GM12801 (cell line): ENCODE measurements at regions not wholly inside any gene's neighbourhood (a gene's known extent, or its start where the extent isn't known, plus 50 kb on each side); places are given as distances from the start of the nearest gene placed in this dataset.

Source experiments
- TF ChIP-seq, protein P1 (sequence below): IDR thresholded peaks from one replicate; pipeline ENCODE4 v1.5.1; 2011; ENCODE audit warnings: control low read depth; ENCODE audit not compliant: insufficient read length; ENCODE audit errors: extremely low read depth

DNA sequence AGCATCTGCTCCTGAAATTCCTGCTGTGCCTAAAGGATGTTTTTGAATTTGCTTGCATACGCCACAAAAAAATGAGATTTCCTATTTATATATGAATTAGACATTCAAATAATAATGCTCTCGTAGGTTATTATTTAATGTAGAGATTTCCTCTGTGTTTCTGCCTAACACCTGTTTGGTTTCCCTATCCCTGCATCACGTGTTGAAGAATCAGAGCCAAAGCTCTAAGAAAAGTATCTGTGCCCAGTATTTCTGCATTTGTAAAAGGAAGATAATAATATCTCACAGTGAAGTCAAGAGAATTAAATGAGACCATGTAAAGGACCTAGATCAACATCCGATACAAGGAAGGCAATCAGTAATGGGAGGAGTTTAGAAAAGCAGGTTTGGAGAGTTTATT, 179.5 kb downstream of the HNRNPD start:
- TF ChIP-seq, protein P1, sequence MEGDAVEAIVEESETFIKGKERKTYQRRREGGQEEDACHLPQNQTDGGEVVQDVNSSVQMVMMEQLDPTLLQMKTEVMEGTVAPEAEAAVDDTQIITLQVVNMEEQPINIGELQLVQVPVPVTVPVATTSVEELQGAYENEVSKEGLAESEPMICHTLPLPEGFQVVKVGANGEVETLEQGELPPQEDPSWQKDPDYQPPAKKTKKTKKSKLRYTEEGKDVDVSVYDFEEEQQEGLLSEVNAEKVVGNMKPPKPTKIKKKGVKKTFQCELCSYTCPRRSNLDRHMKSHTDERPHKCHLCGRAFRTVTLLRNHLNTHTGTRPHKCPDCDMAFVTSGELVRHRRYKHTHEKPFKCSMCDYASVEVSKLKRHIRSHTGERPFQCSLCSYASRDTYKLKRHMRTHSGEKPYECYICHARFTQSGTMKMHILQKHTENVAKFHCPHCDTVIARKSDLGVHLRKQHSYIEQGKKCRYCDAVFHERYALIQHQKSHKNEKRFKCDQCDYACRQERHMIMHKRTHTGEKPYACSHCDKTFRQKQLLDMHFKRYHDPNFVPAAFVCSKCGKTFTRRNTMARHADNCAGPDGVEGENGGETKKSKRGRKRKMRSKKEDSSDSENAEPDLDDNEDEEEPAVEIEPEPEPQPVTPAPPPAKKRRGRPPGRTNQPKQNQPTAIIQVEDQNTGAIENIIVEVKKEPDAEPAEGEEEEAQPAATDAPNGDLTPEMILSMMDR = no peak

DNA sequence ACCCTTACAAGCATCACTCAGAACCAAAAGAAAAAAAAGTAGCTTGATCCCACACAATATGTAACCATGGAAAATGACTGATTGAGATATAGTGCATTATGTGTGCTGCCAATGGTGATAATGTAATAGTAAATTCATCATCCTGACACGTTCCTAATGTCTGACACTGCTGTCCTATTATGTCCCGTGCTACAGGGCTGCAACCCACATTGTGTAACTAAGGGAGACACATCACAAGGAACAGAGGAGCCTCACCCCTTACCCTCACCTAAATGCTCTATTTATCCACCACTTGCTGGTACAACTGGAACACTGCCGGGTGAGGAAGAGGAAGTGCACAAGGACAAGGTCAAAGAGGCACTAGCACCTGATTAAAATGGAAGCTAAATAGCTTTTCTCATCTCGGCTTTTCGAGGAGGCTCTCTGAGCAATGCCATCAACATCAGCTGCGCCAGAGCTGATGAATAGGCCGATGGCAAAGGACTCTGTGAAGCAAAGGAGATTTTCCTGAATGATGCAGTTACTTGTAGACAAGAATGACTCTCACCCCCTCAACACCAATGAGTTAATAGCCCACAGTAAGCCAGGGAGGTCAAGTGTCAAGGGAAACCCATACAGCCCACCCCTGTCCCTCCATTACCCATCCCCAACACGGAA, 181.6 kb downstream of the HNRNPD start:
- TF ChIP-seq, protein P1 = no peak

DNA sequence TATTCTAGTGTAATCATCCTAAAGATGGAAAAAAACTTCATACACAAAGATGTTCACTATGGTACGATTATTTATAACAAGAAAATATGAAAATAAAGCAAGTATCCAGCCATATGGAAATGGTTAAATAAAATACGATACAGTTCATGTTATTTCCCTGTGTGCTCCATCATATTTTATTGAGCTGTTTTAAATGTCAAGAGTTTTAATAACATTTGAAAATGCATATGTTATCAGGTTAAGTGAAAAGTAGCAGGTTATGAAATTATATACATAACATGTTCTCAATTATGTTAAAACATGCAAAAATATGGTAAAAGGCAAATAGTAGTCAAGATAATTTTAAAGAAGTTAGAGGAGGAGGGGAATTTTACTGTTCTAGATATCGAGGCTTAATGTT, 192.0 kb downstream of the HNRNPD start:
- TF ChIP-seq, protein P1 = no peak

DNA sequence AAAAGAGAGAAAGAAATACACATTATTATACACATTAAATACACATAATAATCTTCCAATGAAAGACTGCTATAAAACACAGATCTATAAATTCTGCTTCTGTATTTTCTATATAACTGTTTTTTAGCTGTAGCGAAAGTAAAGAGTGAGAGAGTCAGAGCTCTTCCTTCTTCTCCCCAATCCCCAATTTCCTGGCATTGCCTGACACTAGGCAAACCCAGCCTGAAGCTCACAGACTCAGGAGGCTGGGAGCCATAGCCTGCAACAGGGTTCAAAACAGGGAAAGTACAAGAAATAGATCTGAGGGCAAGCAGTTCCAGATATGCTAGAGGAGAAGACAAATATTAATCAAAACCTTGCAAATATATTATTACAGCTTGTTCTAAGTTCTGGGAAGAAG, 201.6 kb downstream of the HNRNPD start:
- TF ChIP-seq, protein P1 = no peak

DNA sequence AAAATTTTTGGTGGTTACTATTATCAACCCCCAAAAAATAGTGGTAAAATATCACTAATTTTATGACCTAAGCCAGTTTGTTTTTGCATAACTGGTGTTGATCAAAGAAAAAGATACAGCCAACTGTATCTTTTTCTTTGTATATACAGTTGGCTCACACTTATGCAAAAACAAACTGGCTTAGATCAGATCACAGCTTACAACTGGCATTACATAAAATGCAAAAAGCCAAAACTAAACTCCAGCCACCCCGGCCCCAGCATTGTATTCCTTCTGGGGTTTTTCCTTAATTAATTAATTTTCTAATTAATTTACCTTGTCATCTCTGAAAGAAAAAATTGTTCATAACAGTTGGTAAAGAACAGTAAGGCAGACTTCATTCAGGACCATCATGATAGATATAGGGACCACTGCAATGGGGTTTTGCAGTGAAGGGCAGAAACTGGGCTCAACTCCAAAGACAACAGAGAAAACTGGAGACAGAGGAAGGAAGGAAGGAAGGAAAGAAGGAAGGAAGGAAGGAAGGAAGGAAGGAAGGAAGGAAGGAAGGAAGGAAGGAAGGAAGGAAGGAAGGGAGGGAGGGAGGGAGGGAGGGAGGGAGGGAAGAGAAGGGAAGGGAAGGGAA, 202.1 kb downstream of the HNRNPD start:
- TF ChIP-seq, protein P1 = no peak

DNA sequence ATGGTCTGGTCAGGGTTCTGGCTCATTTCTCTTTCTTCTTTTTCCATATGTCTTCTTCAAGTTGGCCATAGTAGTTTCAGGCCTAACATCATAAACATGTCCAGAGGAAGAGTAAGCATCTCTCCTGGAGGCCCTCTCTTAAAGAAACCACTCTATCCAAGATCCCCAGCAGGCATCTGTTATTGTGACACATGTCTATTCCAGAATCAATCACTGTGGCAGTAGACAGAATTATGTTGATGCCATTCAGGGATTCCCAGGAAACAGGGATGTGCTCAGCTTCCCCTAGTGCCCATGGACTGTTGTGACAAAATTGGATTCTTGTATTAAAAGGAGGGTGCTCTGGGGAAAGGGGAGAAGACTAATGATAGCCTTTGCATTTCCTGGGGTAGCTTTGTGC, 224.0 kb downstream of the HNRNPD start:
- TF ChIP-seq, protein P1 = no peak

DNA sequence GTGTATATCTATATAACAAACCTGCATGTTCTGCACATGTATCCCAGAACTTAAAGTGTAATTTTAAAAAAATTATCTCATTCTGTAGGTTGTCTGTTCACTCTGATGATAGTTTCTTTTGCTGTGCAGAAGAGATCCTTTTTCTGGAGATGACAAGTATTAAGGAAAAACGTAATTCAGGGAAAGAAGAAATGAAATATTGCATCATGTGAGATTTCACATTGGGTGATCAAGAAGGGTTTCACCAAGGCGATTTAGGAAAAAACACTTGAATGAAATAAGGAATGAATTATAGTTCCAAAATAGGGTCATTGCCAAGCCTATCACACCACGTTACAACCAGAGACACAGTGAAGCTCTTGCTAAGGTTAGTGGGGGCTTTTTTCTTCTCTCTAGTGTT, 227.9 kb downstream of the HNRNPD start:
- TF ChIP-seq, protein P1 = no peak

DNA sequence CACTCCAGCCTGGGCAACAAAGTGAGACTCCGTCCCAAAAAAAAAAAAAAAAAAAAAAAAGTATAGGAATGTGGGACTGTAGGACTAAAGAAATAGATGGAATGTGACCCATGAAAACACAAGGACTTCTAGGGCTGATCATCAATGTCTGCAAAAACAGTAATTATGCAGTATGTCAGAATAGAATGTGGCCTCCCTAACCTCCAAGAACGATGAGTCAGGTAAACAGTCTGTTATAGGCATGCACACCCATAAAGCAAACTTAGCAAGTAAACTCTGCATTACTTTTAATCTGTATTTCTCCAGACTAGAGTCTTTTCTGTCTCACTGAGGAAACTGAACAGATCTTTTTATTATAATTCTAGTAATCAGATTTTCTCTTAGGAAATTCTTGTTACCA, 233.4 kb downstream of the HNRNPD start:
- TF ChIP-seq, protein P1 = no peak
